SU-DHL-6 (cell line): ENCODE measurements at regions not wholly inside any gene's neighbourhood (a gene's known extent, or its start where the extent isn't known, plus 50 kb on each side); places are given as distances from the start of the nearest gene placed in this dataset.
"Not testable (repeated sequence)": the region's sequence is repeated elsewhere in the genome, so short reads cannot be mapped to it uniquely, and the experiment has no call there.

Source experiments
- EZH2phosphoT487 ChIP-seq: fragments of 200-600 bp; sonication (generic), shearing (Covaris generic); conservative IDR thresholded peaks from 2 replicates; pipeline ENCODE4 v1.6.1; 2018; ENCODE audit warnings: mild to moderate bottlenecking, antibody characterized with exemption, low read length, moderate library complexity, mixed read lengths
- TF ChIP-seq, protein P1 (sequence below): fragments of 200-600 bp; sonication (generic); IDR thresholded peaks from one replicate; pipeline ENCODE4 v1.5.1; 2017; ENCODE audit warnings: antibody characterized with exemption, mild to moderate bottlenecking, low read length, moderate library complexity; ENCODE audit not compliant: insufficient read depth, poor library complexity, severe bottlenecking

DNA sequence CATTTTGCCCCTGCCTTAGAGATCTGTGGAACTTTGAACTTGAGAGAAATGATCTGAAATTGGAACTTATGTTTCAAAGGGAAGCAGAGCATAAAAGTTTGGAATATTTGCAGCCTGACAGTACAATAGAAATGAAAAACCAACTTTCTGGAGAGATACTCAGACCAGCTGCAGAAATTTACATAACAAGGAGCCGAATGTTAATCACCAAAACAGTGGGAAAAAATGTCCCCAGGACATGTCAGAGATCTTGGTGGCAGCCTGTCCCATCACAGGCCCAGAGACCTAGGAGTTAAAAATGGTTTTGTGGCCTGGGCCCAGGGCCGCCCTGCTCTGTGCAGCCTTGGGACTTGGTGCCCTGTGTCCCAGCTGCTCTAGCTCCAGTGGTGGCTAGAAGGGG, 94.8 kb downstream of the CDRT15L2 start:
- TF ChIP-seq, protein P1, sequence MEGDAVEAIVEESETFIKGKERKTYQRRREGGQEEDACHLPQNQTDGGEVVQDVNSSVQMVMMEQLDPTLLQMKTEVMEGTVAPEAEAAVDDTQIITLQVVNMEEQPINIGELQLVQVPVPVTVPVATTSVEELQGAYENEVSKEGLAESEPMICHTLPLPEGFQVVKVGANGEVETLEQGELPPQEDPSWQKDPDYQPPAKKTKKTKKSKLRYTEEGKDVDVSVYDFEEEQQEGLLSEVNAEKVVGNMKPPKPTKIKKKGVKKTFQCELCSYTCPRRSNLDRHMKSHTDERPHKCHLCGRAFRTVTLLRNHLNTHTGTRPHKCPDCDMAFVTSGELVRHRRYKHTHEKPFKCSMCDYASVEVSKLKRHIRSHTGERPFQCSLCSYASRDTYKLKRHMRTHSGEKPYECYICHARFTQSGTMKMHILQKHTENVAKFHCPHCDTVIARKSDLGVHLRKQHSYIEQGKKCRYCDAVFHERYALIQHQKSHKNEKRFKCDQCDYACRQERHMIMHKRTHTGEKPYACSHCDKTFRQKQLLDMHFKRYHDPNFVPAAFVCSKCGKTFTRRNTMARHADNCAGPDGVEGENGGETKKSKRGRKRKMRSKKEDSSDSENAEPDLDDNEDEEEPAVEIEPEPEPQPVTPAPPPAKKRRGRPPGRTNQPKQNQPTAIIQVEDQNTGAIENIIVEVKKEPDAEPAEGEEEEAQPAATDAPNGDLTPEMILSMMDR, result not testable (repeated sequence)
- not testable (repeated sequence) for TF ChIP-seq EZH2phosphoT487
